GM23338 (cell line): ENCODE measurements at regions not wholly inside any gene's neighbourhood (a gene's known extent, or its start where the extent isn't known, plus 50 kb on each side); places are given as distances from the start of the nearest gene placed in this dataset.

Experiments used
- ATAC-seq: fragments of 200-7000 bp; cut with Tn5 transposase; 3 replicates; pipeline ENCODE4 v1.9.1; 2020
- DNase-seq: peaks from one replicate; pipeline ENCODE4 v3.0.0-alpha.2; 2015; ENCODE audit warnings: low spot score
- H2AFZ ChIP-seq: fragments of 200-600 bp; sonication (generic); 2 replicates; pipeline ENCODE4 v1.8.0; 2016; ENCODE audit warnings: antibody characterized with exemption, mild to moderate bottlenecking, moderate library complexity
- H3F3A ChIP-seq: fragments of 200-600 bp; sonication (generic); replicated peaks from 2 replicates; pipeline ENCODE4 v1.8.0; 2017; ENCODE audit warnings: antibody characterized with exemption, mixed run types, low read depth
- H3K27ac ChIP-seq: fragments of 200-600 bp; sonication (generic); 2 replicates; pipeline ENCODE4 v1.6.1; 2016; ENCODE audit warnings: low read depth
- H3K27me3 ChIP-seq: fragments of 200-600 bp; sonication (generic); 2 replicates; pipeline ENCODE4 v1.8.0; 2016; ENCODE audit warnings: mild to moderate bottlenecking, mixed run types, moderate library complexity; ENCODE audit not compliant: insufficient read depth
- H3K36me3 ChIP-seq: fragments of 200-600 bp; sonication (generic); 2 replicates; pipeline ENCODE4 v1.8.0; 2016; ENCODE audit warnings: mild to moderate bottlenecking; ENCODE audit not compliant: insufficient read depth
- H3K4me1 ChIP-seq: fragments of 200-600 bp; sonication (generic); 2 replicates; pipeline ENCODE4 v1.8.0; 2016; ENCODE audit warnings: mild to moderate bottlenecking, moderate library complexity; ENCODE audit not compliant: insufficient read depth
- H3K4me2 ChIP-seq: fragments of 200-600 bp; sonication (generic); 2 replicates; pipeline ENCODE4 v1.7.1; 2017; ENCODE audit warnings: mixed run types
- H3K4me3 ChIP-seq: fragments of 200-600 bp; sonication (generic); 2 replicates; pipeline ENCODE4 v1.6.1; 2016; ENCODE audit warnings: mixed run types
- H3K79me2 ChIP-seq: fragments of 200-600 bp; sonication (generic); replicated peaks from 2 replicates; pipeline ENCODE4 v1.8.0; 2017; ENCODE audit warnings: mild to moderate bottlenecking; ENCODE audit not compliant: insufficient read depth
- H3K9me2 ChIP-seq: fragments of 200-600 bp; sonication (generic); 2 replicates; pipeline ENCODE4 v1.8.0; 2017; ENCODE audit not compliant: insufficient read depth
- H4K20me1 ChIP-seq: fragments of 200-600 bp; sonication (generic); replicated peaks from 2 replicates; pipeline ENCODE4 v1.8.0; 2017; ENCODE audit warnings: mild to moderate bottlenecking; ENCODE audit not compliant: insufficient read depth
- H3K27ac Mint-ChIP-seq: 2 replicates; pipeline ENCODE4 v1.8.0; 2020; ENCODE audit warnings: inconsistent platforms, mild to moderate bottlenecking, moderate library complexity, mixed read lengths
- H3K27me3 Mint-ChIP-seq: 3 replicates; pipeline ENCODE4 v1.8.0; 2022; ENCODE audit warnings: low read depth, mild to moderate bottlenecking, moderate library complexity, mixed read lengths, inconsistent platforms; ENCODE audit not compliant: insufficient read depth, poor library complexity
- H3K36me3 Mint-ChIP-seq: 3 replicates; pipeline ENCODE4 v1.8.0; 2021; ENCODE audit warnings: low read depth, mild to moderate bottlenecking, inconsistent platforms, moderate library complexity, mixed read lengths
- H3K4me1 Mint-ChIP-seq: 3 replicates; pipeline ENCODE4 v1.8.0; 2020; ENCODE audit warnings: mild to moderate bottlenecking, inconsistent platforms, mixed read lengths
- H3K4me3 Mint-ChIP-seq: 3 replicates; pipeline ENCODE4 v1.8.0; 2021; ENCODE audit warnings: moderate library complexity, mild to moderate bottlenecking, inconsistent platforms, mixed read lengths
- H3K9me3 Mint-ChIP-seq: 3 replicates; pipeline ENCODE4 v1.8.0; 2020; ENCODE audit warnings: moderate library complexity, mild to moderate bottlenecking, inconsistent platforms, mixed read lengths
- CREB1 ChIP-seq: fragments of 250-450 bp; sonication (Bioruptor Pico); IDR thresholded peaks from 2 replicates; pipeline ENCODE4 v1.5.0; 2020; ENCODE audit warnings: low read depth, mild to moderate bottlenecking, moderate library complexity
- EZH2 ChIP-seq: fragments of 200-600 bp; sonication (generic); IDR thresholded peaks from one replicate; pipeline ENCODE4 v1.8.0; 2017; ENCODE audit warnings: antibody characterized with exemption, mild to moderate bottlenecking, low read depth; ENCODE audit not compliant: unreplicated experiment
- EZH2phosphoT487 ChIP-seq: fragments of 200-600 bp; sonication (generic); IDR thresholded peaks from one replicate; pipeline ENCODE4 v1.8.1; 2018; ENCODE audit warnings: antibody characterized with exemption; ENCODE audit not compliant: unreplicated experiment
- JUNB ChIP-seq: IDR thresholded peaks from one replicate; pipeline ENCODE4 v1.6.1; 2016; ENCODE audit warnings: antibody characterized with exemption; ENCODE audit not compliant: unreplicated experiment
- NANOG ChIP-seq: IDR thresholded peaks from 2 replicates; pipeline ENCODE4 v1.6.1; 2016; ENCODE audit warnings: antibody characterized with exemption, borderline replicate concordance
- POLR2AphosphoS5 ChIP-seq: IDR thresholded peaks from 2 replicates; pipeline ENCODE4 v1.6.1; 2016; ENCODE audit warnings: antibody characterized with exemption, low read depth
- STAT1 ChIP-seq: IDR thresholded peaks from one replicate; pipeline ENCODE4 v1.6.1; 2016; ENCODE audit warnings: antibody characterized with exemption; ENCODE audit not compliant: unreplicated experiment
- ZNF114 ChIP-seq: fragments of 250-450 bp; sonication (Bioruptor Pico); IDR thresholded peaks from 2 replicates; pipeline ENCODE4 v1.5.0; 2020; ENCODE audit warnings: mild to moderate bottlenecking, moderate library complexity
- ZNF331 ChIP-seq: fragments of 250-450 bp; sonication (Bioruptor Pico); IDR thresholded peaks from 2 replicates; pipeline ENCODE4 v1.5.0; 2020; ENCODE audit warnings: low read depth, mild to moderate bottlenecking, moderate library complexity
- TF ChIP-seq, protein P1 (sequence below): fragments of 250-450 bp; sonication (Bioruptor Pico); IDR thresholded peaks from 2 replicates; pipeline ENCODE4 v1.5.0; 2020; ENCODE audit warnings: mild to moderate bottlenecking, moderate library complexity
- TF ChIP-seq, protein P2 (sequence below): IDR thresholded peaks from one replicate; pipeline ENCODE4 v1.6.1; 2018; ENCODE audit warnings: antibody characterized with exemption; ENCODE audit not compliant: unreplicated experiment
- TF ChIP-seq, protein P3 (sequence below), 2 experiments: fragments of 200-600 bp in 1 of 2; sonication (generic) in 1 of 2; conservative IDR thresholded peaks; 2 replicates each; pipeline versions ENCODE4 v1.5.1 to v1.6.1; 2016 to 2017; ENCODE audit warnings: antibody characterized with exemption in 2 of 2, low read depth in 2 of 2, mild to moderate bottlenecking in 2 of 2, moderate library complexity in 1 of 2
- TF ChIP-seq, protein P4 (sequence below): IDR thresholded peaks from 2 replicates; pipeline ENCODE4 v1.6.1; 2016; ENCODE audit warnings: antibody characterized with exemption

DNA sequence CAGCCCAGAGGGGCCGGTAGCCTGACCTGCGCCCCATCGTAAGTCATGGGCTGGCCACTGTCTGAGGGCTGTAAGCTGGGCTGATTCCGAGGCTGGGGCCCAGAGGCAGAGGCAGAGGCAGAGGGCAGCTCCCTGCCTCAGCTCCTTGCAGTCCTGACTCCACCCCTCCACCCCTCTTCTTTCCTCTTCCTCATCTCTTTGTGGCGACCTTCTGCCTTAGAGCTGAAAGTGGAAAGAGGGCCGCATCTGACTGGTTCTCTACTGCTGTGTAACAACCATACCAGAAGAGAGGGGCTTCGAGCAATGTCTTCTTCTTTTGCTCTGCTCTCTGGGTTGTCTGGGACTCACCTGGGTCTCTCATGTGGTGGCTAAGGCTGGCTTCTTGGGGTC lies 179.1 kb downstream of the RPS24 start:
- H3K79me2 ChIP-seq: no peaks in the 10 kb centered on the region
- 0 out of 2 replicates have a peak, but pooled peaks cover 9% of the 10 kb centered on the region for H3K4me1 ChIP-seq
- no peaks in the 10 kb centered on the region for H3K9me3 Mint-ChIP-seq
- TF ChIP-seq, protein P1, sequence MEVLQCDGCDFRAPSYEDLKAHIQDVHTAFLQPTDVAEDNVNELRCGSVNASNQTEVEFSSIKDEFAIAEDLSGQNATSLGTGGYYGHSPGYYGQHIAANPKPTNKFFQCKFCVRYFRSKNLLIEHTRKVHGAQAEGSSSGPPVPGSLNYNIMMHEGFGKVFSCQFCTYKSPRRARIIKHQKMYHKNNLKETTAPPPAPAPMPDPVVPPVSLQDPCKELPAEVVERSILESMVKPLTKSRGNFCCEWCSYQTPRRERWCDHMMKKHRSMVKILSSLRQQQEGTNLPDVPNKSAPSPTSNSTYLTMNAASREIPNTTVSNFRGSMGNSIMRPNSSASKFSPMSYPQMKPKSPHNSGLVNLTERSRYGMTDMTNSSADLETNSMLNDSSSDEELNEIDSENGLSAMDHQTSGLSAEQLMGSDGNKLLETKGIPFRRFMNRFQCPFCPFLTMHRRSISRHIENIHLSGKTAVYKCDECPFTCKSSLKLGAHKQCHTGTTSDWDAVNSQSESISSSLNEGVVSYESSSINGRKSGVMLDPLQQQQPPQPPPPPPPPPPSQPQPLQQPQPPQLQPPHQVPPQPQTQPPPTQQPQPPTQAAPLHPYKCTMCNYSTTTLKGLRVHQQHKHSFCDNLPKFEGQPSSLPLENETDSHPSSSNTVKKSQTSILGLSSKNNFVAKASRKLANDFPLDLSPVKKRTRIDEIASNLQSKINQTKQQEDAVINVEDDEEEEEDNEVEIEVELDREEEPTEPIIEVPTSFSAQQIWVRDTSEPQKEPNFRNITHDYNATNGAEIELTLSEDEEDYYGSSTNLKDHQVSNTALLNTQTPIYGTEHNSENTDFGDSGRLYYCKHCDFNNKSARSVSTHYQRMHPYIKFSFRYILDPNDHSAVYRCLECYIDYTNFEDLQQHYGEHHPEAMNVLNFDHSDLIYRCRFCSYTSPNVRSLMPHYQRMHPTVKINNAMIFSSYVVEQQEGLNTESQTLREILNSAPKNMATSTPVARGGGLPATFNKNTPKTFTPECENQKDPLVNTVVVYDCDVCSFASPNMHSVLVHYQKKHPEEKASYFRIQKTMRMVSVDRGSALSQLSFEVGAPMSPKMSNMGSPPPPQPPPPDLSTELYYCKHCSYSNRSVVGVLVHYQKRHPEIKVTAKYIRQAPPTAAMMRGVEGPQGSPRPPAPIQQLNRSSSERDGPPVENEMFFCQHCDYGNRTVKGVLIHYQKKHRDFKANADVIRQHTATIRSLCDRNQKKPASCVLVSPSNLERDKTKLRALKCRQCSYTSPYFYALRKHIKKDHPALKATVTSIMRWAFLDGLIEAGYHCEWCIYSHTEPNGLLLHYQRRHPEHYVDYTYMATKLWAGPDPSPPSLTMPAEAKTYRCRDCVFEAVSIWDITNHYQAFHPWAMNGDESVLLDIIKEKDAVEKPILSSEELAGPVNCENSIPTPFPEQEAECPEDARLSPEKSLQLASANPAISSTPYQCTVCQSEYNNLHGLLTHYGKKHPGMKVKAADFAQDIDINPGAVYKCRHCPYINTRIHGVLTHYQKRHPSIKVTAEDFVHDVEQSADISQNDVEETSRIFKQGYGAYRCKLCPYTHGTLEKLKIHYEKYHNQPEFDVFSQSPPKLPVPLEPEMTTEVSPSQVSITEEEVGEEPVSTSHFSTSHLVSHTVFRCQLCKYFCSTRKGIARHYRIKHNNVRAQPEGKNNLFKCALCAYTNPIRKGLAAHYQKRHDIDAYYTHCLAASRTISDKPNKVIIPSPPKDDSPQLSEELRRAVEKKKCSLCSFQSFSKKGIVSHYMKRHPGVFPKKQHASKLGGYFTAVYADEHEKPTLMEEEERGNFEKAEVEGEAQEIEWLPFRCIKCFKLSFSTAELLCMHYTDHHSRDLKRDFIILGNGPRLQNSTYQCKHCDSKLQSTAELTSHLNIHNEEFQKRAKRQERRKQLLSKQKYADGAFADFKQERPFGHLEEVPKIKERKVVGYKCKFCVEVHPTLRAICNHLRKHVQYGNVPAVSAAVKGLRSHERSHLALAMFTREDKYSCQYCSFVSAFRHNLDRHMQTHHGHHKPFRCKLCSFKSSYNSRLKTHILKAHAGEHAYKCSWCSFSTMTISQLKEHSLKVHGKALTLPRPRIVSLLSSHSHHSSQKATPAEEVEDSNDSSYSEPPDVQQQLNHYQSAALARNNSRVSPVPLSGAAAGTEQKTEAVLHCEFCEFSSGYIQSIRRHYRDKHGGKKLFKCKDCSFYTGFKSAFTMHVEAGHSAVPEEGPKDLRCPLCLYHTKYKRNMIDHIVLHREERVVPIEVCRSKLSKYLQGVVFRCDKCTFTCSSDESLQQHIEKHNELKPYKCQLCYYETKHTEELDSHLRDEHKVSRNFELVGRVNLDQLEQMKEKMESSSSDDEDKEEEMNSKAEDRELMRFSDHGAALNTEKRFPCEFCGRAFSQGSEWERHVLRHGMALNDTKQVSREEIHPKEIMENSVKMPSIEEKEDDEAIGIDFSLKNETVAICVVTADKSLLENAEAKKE (CRISPR knock-in tag): no peak
- TF ChIP-seq, protein P2, sequence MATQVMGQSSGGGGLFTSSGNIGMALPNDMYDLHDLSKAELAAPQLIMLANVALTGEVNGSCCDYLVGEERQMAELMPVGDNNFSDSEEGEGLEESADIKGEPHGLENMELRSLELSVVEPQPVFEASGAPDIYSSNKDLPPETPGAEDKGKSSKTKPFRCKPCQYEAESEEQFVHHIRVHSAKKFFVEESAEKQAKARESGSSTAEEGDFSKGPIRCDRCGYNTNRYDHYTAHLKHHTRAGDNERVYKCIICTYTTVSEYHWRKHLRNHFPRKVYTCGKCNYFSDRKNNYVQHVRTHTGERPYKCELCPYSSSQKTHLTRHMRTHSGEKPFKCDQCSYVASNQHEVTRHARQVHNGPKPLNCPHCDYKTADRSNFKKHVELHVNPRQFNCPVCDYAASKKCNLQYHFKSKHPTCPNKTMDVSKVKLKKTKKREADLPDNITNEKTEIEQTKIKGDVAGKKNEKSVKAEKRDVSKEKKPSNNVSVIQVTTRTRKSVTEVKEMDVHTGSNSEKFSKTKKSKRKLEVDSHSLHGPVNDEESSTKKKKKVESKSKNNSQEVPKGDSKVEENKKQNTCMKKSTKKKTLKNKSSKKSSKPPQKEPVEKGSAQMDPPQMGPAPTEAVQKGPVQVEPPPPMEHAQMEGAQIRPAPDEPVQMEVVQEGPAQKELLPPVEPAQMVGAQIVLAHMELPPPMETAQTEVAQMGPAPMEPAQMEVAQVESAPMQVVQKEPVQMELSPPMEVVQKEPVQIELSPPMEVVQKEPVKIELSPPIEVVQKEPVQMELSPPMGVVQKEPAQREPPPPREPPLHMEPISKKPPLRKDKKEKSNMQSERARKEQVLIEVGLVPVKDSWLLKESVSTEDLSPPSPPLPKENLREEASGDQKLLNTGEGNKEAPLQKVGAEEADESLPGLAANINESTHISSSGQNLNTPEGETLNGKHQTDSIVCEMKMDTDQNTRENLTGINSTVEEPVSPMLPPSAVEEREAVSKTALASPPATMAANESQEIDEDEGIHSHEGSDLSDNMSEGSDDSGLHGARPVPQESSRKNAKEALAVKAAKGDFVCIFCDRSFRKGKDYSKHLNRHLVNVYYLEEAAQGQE: no peak
- TF ChIP-seq STAT1 (no peak), EZH2 (no peak), JUNB (no peak), NANOG (no peak), ZNF114 (CRISPR knock-in tag) (no peak), ZNF331 (CRISPR knock-in tag) (no peak), POLR2AphosphoS5 (no peak), EZH2phosphoT487 (no peak), CREB1 (CRISPR knock-in tag) (no peak)
- TF ChIP-seq, protein P3, sequence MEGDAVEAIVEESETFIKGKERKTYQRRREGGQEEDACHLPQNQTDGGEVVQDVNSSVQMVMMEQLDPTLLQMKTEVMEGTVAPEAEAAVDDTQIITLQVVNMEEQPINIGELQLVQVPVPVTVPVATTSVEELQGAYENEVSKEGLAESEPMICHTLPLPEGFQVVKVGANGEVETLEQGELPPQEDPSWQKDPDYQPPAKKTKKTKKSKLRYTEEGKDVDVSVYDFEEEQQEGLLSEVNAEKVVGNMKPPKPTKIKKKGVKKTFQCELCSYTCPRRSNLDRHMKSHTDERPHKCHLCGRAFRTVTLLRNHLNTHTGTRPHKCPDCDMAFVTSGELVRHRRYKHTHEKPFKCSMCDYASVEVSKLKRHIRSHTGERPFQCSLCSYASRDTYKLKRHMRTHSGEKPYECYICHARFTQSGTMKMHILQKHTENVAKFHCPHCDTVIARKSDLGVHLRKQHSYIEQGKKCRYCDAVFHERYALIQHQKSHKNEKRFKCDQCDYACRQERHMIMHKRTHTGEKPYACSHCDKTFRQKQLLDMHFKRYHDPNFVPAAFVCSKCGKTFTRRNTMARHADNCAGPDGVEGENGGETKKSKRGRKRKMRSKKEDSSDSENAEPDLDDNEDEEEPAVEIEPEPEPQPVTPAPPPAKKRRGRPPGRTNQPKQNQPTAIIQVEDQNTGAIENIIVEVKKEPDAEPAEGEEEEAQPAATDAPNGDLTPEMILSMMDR (conservative IDR thresholded peaks at IDR 0.05; ENCODE audit: low read depth in 2 of 2): no peak
- TF ChIP-seq, protein P4, sequence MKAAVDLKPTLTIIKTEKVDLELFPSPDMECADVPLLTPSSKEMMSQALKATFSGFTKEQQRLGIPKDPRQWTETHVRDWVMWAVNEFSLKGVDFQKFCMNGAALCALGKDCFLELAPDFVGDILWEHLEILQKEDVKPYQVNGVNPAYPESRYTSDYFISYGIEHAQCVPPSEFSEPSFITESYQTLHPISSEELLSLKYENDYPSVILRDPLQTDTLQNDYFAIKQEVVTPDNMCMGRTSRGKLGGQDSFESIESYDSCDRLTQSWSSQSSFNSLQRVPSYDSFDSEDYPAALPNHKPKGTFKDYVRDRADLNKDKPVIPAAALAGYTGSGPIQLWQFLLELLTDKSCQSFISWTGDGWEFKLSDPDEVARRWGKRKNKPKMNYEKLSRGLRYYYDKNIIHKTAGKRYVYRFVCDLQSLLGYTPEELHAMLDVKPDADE: no peak
- no peaks in the 10 kb centered on the region for H3K27me3 ChIP-seq
- DNase-seq (no peak), ATAC-seq (no peak; the same call in 2 of the 3 replicates)
- H2AFZ ChIP-seq: no peak overlapping the region
- H3K4me1 Mint-ChIP-seq: peaks cover 11% of the 10 kb centered on the region
- peaks cover 7% of the 10 kb centered on the region for H3K27me3 Mint-ChIP-seq
- no peaks in the 10 kb centered on the region for H3K9me2 ChIP-seq
- H3K4me2 ChIP-seq: no peak overlapping the region
- H3F3A ChIP-seq: no peaks in the 10 kb centered on the region
- H3K4me3 ChIP-seq: no peak overlapping the region
- no peaks in the 10 kb centered on the region for H3K36me3 Mint-ChIP-seq
- H3K4me3 Mint-ChIP-seq: no peak overlapping the region
- H4K20me1 ChIP-seq: no peaks in the 10 kb centered on the region
- H3K36me3 ChIP-seq: no peaks in the 10 kb centered on the region
- H3K27ac ChIP-seq: no peak overlapping the region
- H3K27ac Mint-ChIP-seq: no peak overlapping the region
